DND-41 (cell line): ENCODE measurements at regions not wholly inside any gene's neighbourhood (a gene's known extent, or its start where the extent isn't known, plus 50 kb on each side); places are given as distances from the start of the nearest gene placed in this dataset.

Experiments
- ATAC-seq: fragments of 200-7000 bp; cut with Tn5 transposase; 3 replicates; pipeline ENCODE4 v1.9.1; 2021; ENCODE audit warnings: low read depth; ENCODE audit not compliant: insufficient read depth
- DNase-seq: peaks from one replicate; pipeline ENCODE4 v3.0.0-alpha.2; 2020
- H2AFZ ChIP-seq: 2 replicates; pipeline ENCODE4 v1.6.0; 2012; ENCODE audit warnings: low read depth, low read length
- H3K27ac ChIP-seq: 2 replicates; pipeline ENCODE4 v1.5.1; 2012; ENCODE audit warnings: low read length, inconsistent platforms
- H3K27me3 ChIP-seq: fragments of 200-600 bp; sonication (generic); 2 replicates; pipeline ENCODE4 v1.6.0; 2012; ENCODE audit warnings: low read length, mild to moderate bottlenecking, inconsistent platforms; ENCODE audit not compliant: insufficient read depth, poor library complexity
- H3K36me3 ChIP-seq: 2 replicates; pipeline ENCODE4 v1.5.1; 2012; ENCODE audit warnings: low read length, inconsistent platforms; ENCODE audit not compliant: insufficient read depth
- H3K4me1 ChIP-seq: 2 replicates; pipeline ENCODE4 v1.5.1; 2012; ENCODE audit warnings: mild to moderate bottlenecking, low read length; ENCODE audit not compliant: insufficient read depth
- H3K4me2 ChIP-seq: 2 replicates; pipeline ENCODE4 v1.6.0; 2012; ENCODE audit warnings: mild to moderate bottlenecking, moderate library complexity, low read length, inconsistent platforms; ENCODE audit not compliant: insufficient read depth
- H3K4me3 ChIP-seq, 2 experiments: fragments of 200-600 bp in 1 of 2; shearing (Covaris generic) in 1 of 2; 2 replicates each; pipeline ENCODE4 v1.5.1; 2012 to 2016; ENCODE audit warnings: inconsistent platforms in 2 of 2, low read length in 2 of 2, mild to moderate bottlenecking in 2 of 2, low read depth in 1 of 2, moderate library complexity in 1 of 2
- H3K79me2 ChIP-seq: 2 replicates; pipeline ENCODE4 v1.6.0; 2012; ENCODE audit warnings: low read length, inconsistent platforms; ENCODE audit not compliant: insufficient read depth
- H3K9ac ChIP-seq: 2 replicates; pipeline ENCODE4 v1.6.0; 2012; ENCODE audit warnings: low read depth, mild to moderate bottlenecking, inconsistent platforms, low read length, moderate library complexity
- H3K9me3 ChIP-seq: 2 replicates; pipeline ENCODE4 v1.5.1; 2012; ENCODE audit warnings: low read length, moderate library complexity, mild to moderate bottlenecking, inconsistent platforms; ENCODE audit not compliant: insufficient read depth, severe bottlenecking
- H4K20me1 ChIP-seq: 2 replicates; pipeline ENCODE4 v1.6.0; 2012; ENCODE audit warnings: low read length; ENCODE audit not compliant: insufficient read depth
- CTCF ChIP-seq: IDR thresholded peaks from 2 replicates; pipeline ENCODE4 v1.5.1; 2012; ENCODE audit warnings: borderline replicate concordance, low read length, moderate library complexity, mild to moderate bottlenecking; ENCODE audit not compliant: poor library complexity, severe bottlenecking; ENCODE audit errors: extremely low read depth
- EZH2 ChIP-seq: IDR thresholded peaks from 3 replicates; pipeline ENCODE4 v1.6.1; 2012; ENCODE audit warnings: borderline replicate concordance, low read depth, mild to moderate bottlenecking, moderate library complexity, low read length, inconsistent platforms; ENCODE audit not compliant: severe bottlenecking

- H2AFZ ChIP-seq: no peak overlapping the region
Measured at GRCh38 chr6:129957941-129958898, 60.2 kb upstream of the L3MBTL3 start.

GRCh38 chr6:129955584-129955983 lies 62.8 kb upstream of the L3MBTL3 start:
- no peak overlapping the region for H3K4me3 ChIP-seq
- H3K36me3 ChIP-seq: no peaks in the 10 kb centered on the region
- H3K79me2 ChIP-seq: no peaks in the 10 kb centered on the region
- no peak for TF ChIP-seq EZH2
- peaks cover 4% of the 10 kb centered on the region for H3K9me3 ChIP-seq
- H3K4me1 ChIP-seq: no peaks in the 10 kb centered on the region
- no peak overlapping the region for H3K27ac ChIP-seq
- ATAC-seq (no peak), DNase-seq (no peak)
- no peak overlapping the region for H3K9ac ChIP-seq
- H2AFZ ChIP-seq: no peak overlapping the region
- H3K4me2 ChIP-seq: no peak overlapping the region
- H4K20me1 ChIP-seq: no peaks in the 10 kb centered on the region
- no peaks in the 10 kb centered on the region for H3K27me3 ChIP-seq

More at GRCh38 chr6:129957941-129958898, 60.2 kb upstream of the L3MBTL3 start:
- H3K4me3 ChIP-seq: no peak overlapping the region
- ATAC-seq: no peak
- TF ChIP-seq EZH2 (no peak), CTCF (no peak)
- H3K27me3 ChIP-seq: no peaks in the 10 kb centered on the region
- H3K9me3 ChIP-seq: peaks cover 4% of the 10 kb centered on the region
- no peaks in the 10 kb centered on the region for H3K36me3 ChIP-seq
- no peak overlapping the region for H3K4me2 ChIP-seq
- no peak for DNase-seq
- no peak overlapping the region for H3K27ac ChIP-seq
- no peak overlapping the region for H3K9ac ChIP-seq
- H3K4me1 ChIP-seq: no peaks in the 10 kb centered on the region
- no peaks in the 10 kb centered on the region for H4K20me1 ChIP-seq
- H3K79me2 ChIP-seq: no peaks in the 10 kb centered on the region

- H3K27me3 ChIP-seq: no peaks in the 10 kb centered on the region
- no peaks in the 10 kb centered on the region for H3K36me3 ChIP-seq
- no peak overlapping the region for H3K4me2 ChIP-seq
- no peak overlapping the region for H3K27ac ChIP-seq
- no peak overlapping the region for H2AFZ ChIP-seq
- H3K79me2 ChIP-seq: no peaks in the 10 kb centered on the region
- no peak overlapping the region for H3K4me3 ChIP-seq
- no peak overlapping the region for H3K9ac ChIP-seq
- no peak for ATAC-seq
- H3K4me1 ChIP-seq: no peaks in the 10 kb centered on the region
- H4K20me1 ChIP-seq: no peaks in the 10 kb centered on the region
- H3K9me3 ChIP-seq: peaks cover 4% of the 10 kb centered on the region
- DNase-seq: no peak
- TF ChIP-seq EZH2: no peak
- no peak for TF ChIP-seq CTCF
Measured at GRCh38 chr6:129954749-129955431, 63.5 kb upstream of the L3MBTL3 start.

GRCh38 chr6:129947797-129948196 lies 70.6 kb upstream of the L3MBTL3 start:
- no peaks in the 10 kb centered on the region for H3K9me3 ChIP-seq
- no peaks in the 10 kb centered on the region for H3K27me3 ChIP-seq
- DNase-seq: no peak
- H3K79me2 ChIP-seq: no peaks in the 10 kb centered on the region
- no peak overlapping the region for H3K27ac ChIP-seq
- H2AFZ ChIP-seq: no peak overlapping the region
- H3K4me2 ChIP-seq: no peak overlapping the region
- no peak overlapping the region for H3K9ac ChIP-seq
- no peaks in the 10 kb centered on the region for H3K4me1 ChIP-seq
- no peaks in the 10 kb centered on the region for H3K36me3 ChIP-seq
- ATAC-seq: no peak
- H4K20me1 ChIP-seq: no peaks in the 10 kb centered on the region
- no peak overlapping the region for H3K4me3 ChIP-seq
- TF ChIP-seq EZH2: no peak
